ENCODE measurements at regions not wholly inside any gene's neighbourhood (a gene's known extent, or its start where the extent isn't known, plus 50 kb on each side); places are given as distances from the start of the nearest gene placed in this dataset.
A peak's percentile ranks its signal among the peaks of the same experiment; 100 is the strongest.

DNA sequence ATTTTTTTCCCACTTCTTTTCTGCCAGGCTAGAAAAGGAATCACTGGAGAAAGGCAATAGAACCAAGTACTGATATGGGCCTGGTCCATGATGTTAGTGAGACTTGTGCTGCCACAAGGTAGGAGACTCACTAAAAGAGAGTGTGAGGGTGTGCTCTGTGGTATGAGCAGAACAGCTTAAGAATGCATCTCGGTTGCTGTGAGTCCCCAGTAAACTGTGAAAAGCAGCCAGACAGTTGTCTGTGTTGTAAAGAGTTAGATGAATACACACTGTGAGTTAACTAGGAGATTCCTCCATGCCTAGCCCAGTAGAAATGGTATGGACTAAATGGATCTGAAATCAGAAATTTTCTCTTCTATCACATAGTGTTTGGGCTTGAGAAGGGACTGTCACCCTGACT, 1177.3 kb upstream of the MIR17HG start:
- ChIA-PET POLR2A (no interaction called here), CTCF (ENCODE audit: low intra/inter-chr PET ratio) (no interaction called here)
- intact Hi-C loops (cut with micrococcal nuclease) = no loop called here
- no peaks in the 10 kb centered on the region for H3K27me3 ChIP-seq (ENCODE audit: control insufficient read depth in 2 of 2, insufficient read depth in 2 of 2, low read length in 2 of 2)
- H3K9me3 ChIP-seq (replicated peaks; ENCODE audit: control insufficient read depth, insufficient read depth, low read depth, low read length) = peaks cover 3% of the 10 kb centered on the region; the same call in 1 of the 2 replicates
- no peak overlapping the region for H3K27ac ChIP-seq (ENCODE audit: extremely low read depth, low read depth, low read length)
- no peaks in the 10 kb centered on the region for H3K79me2 ChIP-seq (ENCODE audit: control insufficient read depth, insufficient read depth, low read length)
- DNase-seq (ENCODE audit: extremely low read depth in 1 of 4, low spot score in 3 of 4) (no peak), FAIRE-seq (no peak), ATAC-seq (no peak)
- no peaks in the 10 kb centered on the region for H3K4me1 ChIP-seq (replicated peaks in 1 of 2; ENCODE audit: control insufficient read depth in 2 of 2, insufficient read depth in 2 of 2, low read length in 2 of 2)
- H3K4me2 ChIP-seq (ENCODE audit: insufficient read depth, low read length) = no peak overlapping the region
- TF ChIP-seq, protein P1, sequence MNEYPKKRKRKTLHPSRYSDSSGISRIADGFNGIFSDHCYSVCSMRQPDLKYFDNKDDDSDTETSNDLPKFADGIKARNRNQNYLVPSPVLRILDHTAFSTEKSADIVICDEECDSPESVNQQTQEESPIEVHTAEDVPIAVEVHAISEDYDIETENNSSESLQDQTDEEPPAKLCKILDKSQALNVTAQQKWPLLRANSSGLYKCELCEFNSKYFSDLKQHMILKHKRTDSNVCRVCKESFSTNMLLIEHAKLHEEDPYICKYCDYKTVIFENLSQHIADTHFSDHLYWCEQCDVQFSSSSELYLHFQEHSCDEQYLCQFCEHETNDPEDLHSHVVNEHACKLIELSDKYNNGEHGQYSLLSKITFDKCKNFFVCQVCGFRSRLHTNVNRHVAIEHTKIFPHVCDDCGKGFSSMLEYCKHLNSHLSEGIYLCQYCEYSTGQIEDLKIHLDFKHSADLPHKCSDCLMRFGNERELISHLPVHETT (CRISPR knock-in tag; conservative IDR thresholded peaks at IDR 0.05 in 1 of 2, IDR thresholded peaks at IDR 0.05 in 1 of 2) = 0 out of 4 replicates have a peak, but pooled peaks of 1 of the 2 experiments have one; percentile 26
- TF ChIP-seq SRSF9 (IDR thresholded peaks at IDR 0.05; ENCODE audit: borderline replicate concordance, low read depth, low read length) = no peak
- WGBS (ENCODE audit: insufficient coverage, low coverage, missing lambda C conversion rate) = 0% methylated on average over 1 of the region's 1 CpG
- H4K20me1 ChIP-seq (replicated peaks; ENCODE audit: control insufficient read depth, insufficient read depth, low read length) = no peaks in the 10 kb centered on the region
- H3K9ac ChIP-seq (ENCODE audit: insufficient read depth in 1 of 2, low read depth in 2 of 2, low read length in 2 of 2) = no peak overlapping the region
- H2AFZ ChIP-seq (ENCODE audit: low read depth, low read length) = no peak overlapping the region
- no peak overlapping the region for H3K4me3 ChIP-seq
- no TSS peak for BruUV-seq (replicated peaks)
- no peaks in the 10 kb centered on the region for H3K9me1 ChIP-seq (ENCODE audit: control insufficient read depth, insufficient read depth, low read length)
- no peaks in the 10 kb centered on the region for H3K36me3 ChIP-seq (ENCODE audit: control insufficient read depth, insufficient read depth, low read length)
- in situ Hi-C loops (cut with MboI) = no loop called here

DNA sequence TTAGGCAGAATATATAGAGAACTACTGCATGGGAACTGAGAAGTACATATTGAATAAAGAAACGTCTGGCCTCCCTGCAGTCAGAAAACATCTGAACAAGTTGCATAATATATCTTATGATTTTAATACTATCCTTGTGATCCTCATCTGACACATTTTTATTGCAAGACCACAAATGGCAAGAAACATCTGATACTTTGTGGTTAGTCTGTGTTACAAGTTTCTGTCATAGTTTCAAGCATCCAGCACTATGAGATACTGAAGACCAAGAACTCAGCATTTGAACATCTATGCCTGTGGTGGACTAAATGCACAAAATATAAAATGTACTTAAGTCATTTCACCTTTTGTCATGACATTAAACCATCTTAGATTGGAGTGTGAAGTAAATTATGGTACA, 1175.8 kb upstream of the MIR17HG start:
- DNase-seq (ENCODE audit: extremely low read depth in 1 of 4, low spot score in 3 of 4) (no peak), ATAC-seq (no peak), FAIRE-seq (no peak)
- Histone ChIP-seq H3K4me1 (replicated peaks in 1 of 2; ENCODE audit: control insufficient read depth in 2 of 2, insufficient read depth in 2 of 2, low read length in 2 of 2) (no peaks in the 10 kb centered on the region), H3K9me3 (replicated peaks; ENCODE audit: control insufficient read depth, insufficient read depth, low read depth, low read length) (peaks cover 3% of the 10 kb centered on the region; the same call in 1 of the 2 replicates), H3K9me1 (ENCODE audit: control insufficient read depth, insufficient read depth, low read length) (no peaks in the 10 kb centered on the region), H3K4me3 (no peak overlapping the region), H3K27ac (ENCODE audit: extremely low read depth, low read depth, low read length) (no peak overlapping the region), H3K79me2 (ENCODE audit: control insufficient read depth, insufficient read depth, low read length) (no peaks in the 10 kb centered on the region), H3K27me3 (ENCODE audit: control insufficient read depth in 2 of 2, insufficient read depth in 2 of 2, low read length in 2 of 2) (no peaks in the 10 kb centered on the region), H3K36me3 (ENCODE audit: control insufficient read depth, insufficient read depth, low read length) (no peaks in the 10 kb centered on the region), H3K9ac (ENCODE audit: insufficient read depth in 1 of 2, low read depth in 2 of 2, low read length in 2 of 2) (no peak overlapping the region), H3K4me2 (ENCODE audit: insufficient read depth, low read length) (no peak overlapping the region), H4K20me1 (replicated peaks; ENCODE audit: control insufficient read depth, insufficient read depth, low read length) (no peaks in the 10 kb centered on the region), H2AFZ (ENCODE audit: low read depth, low read length) (no peak overlapping the region)
- intact Hi-C loops (cut with micrococcal nuclease) (no loop called here), in situ Hi-C loops (cut with MboI) (no loop called here)
- POLR2A ChIA-PET = interaction anchor here (0.6 kb wide), 1 partner anchor 12 kb away, joined by 5 read pairs; no protein-coding TSS in a partner anchor
- BruUV-seq (replicated peaks) = no TSS peak
- CTCF ChIA-PET (ENCODE audit: low intra/inter-chr PET ratio) = no interaction called here
- WGBS (ENCODE audit: insufficient coverage, low coverage, missing lambda C conversion rate) = 0% methylated on average over 1 of the region's 1 CpG
- 0 out of 2 replicates have a peak, but pooled peaks have one; percentile 18 for TF ChIP-seq CEBPB (tag; IDR thresholded peaks at IDR 0.05)
- no peak for TF ChIP-seq CBFB (CRISPR knock-in tag; IDR thresholded peaks at IDR 0.05)
- 0 out of 2 replicates have a peak, but pooled peaks have one; percentile 10 for TF ChIP-seq ZNF134 (CRISPR knock-in tag; conservative IDR thresholded peaks at IDR 0.05)
- TF ChIP-seq, protein P2, sequence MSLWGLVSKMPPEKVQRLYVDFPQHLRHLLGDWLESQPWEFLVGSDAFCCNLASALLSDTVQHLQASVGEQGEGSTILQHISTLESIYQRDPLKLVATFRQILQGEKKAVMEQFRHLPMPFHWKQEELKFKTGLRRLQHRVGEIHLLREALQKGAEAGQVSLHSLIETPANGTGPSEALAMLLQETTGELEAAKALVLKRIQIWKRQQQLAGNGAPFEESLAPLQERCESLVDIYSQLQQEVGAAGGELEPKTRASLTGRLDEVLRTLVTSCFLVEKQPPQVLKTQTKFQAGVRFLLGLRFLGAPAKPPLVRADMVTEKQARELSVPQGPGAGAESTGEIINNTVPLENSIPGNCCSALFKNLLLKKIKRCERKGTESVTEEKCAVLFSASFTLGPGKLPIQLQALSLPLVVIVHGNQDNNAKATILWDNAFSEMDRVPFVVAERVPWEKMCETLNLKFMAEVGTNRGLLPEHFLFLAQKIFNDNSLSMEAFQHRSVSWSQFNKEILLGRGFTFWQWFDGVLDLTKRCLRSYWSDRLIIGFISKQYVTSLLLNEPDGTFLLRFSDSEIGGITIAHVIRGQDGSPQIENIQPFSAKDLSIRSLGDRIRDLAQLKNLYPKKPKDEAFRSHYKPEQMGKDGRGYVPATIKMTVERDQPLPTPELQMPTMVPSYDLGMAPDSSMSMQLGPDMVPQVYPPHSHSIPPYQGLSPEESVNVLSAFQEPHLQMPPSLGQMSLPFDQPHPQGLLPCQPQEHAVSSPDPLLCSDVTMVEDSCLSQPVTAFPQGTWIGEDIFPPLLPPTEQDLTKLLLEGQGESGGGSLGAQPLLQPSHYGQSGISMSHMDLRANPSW (CRISPR knock-in tag; IDR thresholded peaks at IDR 0.05) = no peak
- TF ChIP-seq ZNF780A (CRISPR knock-in tag; IDR thresholded peaks at IDR 0.05) = 0 out of 2 replicates have a peak, but pooled peaks have one; percentile 21
- TF ChIP-seq ZNF140 (CRISPR knock-in tag; IDR thresholded peaks at IDR 0.05) = 0 out of 2 replicates have a peak, but pooled peaks have one; percentile 29
- TF ChIP-seq CREBBP (IDR thresholded peaks at IDR 0.05; ENCODE audit: low read depth, low read length) = no peak
- TF ChIP-seq ZNF274 (IDR thresholded peaks at IDR 0.05; ENCODE audit: borderline replicate concordance, low read depth, low read length) = no peak
- TF ChIP-seq, protein P3, sequence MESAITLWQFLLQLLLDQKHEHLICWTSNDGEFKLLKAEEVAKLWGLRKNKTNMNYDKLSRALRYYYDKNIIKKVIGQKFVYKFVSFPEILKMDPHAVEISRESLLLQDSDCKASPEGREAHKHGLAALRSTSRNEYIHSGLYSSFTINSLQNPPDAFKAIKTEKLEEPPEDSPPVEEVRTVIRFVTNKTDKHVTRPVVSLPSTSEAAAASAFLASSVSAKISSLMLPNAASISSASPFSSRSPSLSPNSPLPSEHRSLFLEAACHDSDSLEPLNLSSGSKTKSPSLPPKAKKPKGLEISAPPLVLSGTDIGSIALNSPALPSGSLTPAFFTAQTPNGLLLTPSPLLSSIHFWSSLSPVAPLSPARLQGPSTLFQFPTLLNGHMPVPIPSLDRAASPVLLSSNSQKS (CRISPR knock-in tag; IDR thresholded peaks at IDR 0.05) = 0 out of 2 replicates have a peak, but pooled peaks have one; percentile 53

All from K562 (cell line).